ENCODE measurements at regions not wholly inside any gene's neighbourhood (a gene's known extent, or its start where the extent isn't known, plus 50 kb on each side); places are given as distances from the start of the nearest gene placed in this dataset.
"Not testable (repeated sequence)": the region's sequence is repeated elsewhere in the genome, so short reads cannot be mapped to it uniquely, and the experiment has no call there.

DNA sequence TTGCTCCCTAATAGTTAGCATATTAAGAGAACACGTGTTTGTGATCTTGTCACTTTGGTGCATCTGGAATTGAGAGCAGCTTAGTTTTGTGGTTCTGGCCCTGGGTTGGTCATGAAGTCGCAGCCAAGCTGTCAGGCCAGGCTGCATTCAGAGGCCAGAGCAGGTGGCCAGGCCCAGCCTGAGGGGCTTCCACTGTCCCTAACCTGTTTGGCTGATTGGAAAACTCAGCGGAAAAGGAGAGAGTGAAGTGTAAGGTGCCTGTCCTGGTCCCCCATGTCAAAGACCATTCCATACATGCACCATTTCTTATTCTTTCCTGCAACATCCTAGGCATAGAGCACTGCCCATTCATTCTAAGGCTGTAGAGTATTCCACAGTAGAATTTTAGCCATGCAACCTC lies 111.5 kb upstream of the IGLL5 start:
- no peak for DNase-seq (ENCODE audit: low read depth)

DNA sequence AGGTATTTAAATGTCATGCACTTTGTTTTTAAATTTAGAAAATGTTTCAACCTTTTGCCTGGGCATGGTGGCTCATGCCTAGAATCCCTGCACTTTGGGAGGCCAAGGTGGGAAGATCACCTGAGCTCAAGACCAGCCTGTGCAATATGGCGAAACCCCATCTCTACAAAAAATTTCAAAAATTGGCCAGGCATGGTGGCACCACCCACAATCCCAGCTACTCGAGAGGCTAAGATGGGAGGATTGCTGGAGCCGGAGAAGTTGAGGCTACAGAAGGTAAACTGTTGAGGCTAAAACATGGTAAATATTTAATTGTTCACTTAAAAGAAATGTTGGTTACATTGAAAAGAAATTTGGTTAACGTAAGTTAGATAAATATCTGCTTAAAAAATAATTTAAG lies 108.4 kb upstream of the IGLL5 start:
- DNase-seq (ENCODE audit: low read depth), result no peak

DNA sequence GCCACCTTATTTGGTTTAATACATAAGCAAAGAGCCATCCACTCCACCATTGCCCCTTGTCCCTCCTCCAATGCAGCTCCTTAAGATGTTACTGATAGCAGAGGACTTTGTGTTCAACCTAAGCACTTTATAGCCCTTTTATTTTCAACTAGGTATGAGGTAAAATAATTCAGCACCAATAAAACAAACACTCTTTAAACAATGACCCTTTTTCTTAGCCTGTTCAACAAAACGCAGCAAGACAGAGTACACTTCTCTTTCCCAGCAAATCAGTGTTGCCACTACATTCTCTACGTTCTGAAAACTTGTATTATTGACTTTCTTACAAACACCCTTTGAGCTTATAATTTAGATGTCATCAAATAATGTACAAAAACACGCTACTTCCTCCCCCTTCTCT lies 104.0 kb upstream of the IGLL5 start:
- no peak for DNase-seq (ENCODE audit: low read depth)

DNA sequence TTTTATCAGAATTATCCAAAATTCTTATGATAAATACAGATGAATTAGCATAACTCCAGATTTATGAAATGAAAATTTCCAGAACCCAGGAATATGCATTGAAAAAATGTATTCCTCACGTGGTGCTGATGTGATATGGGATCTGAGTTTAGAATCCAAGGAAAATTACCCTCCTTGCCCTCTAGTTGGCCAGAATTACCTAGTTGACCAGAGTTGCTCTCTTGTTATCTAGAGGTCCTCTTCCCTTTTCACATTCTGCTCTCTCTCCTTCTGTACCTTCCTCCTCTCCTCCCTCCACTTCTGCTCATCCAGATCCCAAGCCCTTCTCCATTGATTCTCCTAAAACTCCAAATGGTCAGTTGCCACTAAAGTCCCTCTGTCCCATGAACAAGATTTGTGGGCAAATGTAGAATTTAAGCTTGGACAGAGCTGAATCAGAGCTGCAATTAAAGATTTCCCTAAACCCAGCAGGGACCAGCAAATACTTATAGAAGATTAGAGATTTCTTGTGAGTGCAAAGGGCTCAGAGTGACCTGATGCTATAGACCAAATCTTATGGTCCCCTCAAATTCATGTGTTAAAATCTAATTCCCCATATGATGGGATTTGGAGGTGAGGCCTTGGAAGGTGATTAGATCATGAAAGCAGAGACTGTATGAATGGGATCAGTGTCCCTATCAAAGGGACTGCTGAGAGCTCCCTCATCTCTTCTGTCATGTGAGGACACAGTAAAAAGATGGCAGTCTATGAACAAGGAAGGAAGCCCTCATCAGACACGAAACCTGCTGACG lies 103.2 kb upstream of the IGLL5 start:
- DNase-seq (ENCODE audit: low read depth), result no peak

DNA sequence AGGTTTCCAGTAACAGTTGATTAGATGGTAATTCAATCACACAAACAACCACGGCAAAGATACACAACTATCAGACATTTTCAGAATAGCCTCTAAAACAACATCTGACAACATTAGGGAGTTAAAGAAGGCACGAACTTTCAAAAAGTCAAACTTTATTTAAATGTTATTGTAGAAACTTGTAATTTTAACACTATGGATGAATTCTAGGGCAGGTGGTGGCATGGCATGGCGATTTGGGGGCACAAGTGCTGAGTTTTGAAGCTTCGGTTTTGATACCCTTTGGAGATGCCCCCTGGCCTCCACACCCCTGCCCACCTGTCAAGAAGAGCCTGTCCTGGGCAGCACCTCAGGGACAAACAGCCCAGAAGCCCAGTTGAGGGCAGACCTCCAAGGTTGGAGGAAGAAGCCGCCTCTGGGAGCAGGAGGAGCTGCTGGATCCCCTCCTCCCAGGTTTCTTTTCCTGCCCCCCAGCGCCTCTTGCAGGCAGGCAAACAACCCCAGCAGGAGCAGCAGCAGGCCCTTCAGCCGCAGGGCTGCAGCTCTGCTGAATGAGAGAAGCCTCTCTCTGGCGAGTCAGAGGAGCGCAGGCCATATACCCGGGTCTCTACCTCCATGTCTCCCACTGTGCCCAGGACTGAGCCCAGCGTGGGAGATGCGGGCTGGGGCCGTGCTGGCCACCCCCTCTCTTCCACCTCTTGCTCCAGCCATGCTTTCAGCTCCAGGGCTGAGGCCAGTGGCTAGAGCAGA lies 102.1 kb upstream of the IGLL5 start:
- DNase-seq (ENCODE audit: low read depth), result no peak

DNA sequence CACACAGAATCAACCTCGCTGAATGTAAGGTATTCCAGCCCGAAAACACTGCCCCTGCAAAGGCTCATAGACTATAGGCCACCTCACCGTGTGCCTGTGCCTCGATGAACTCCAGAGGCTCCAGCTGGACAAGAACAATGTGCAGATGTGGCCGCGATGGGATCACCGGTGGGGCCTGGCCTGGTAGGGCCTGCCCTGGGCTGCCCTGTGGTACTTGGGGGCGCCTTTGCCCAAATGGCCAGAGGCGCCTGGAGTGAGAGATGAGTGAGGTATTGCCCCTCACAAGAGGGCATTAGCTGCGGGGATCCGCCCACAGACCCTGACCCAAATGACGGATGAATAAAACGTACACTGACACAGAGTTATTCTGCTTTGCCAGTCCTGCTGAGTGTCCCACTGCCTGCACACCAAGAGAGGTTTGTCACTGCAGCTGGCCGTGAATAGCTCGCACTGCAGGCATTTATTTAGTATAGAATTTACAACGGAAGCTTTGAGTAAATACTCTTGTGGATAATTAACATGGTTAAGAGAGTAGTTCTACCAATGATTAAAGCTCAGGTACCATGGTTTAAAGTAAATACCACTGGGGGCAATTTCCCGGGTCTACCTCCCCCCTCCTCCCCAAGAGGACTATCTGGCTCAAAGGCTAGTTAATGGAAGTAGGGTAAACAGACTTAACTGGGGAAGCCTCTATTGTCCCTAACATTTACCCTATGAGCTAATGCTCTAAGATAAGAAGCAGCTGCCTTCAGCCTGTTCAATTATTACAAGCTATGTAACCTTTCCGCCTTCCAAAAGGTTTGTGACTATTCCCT lies 101.1 kb upstream of the IGLL5 start:
- no peak for DNase-seq (ENCODE audit: low read depth)

DNA sequence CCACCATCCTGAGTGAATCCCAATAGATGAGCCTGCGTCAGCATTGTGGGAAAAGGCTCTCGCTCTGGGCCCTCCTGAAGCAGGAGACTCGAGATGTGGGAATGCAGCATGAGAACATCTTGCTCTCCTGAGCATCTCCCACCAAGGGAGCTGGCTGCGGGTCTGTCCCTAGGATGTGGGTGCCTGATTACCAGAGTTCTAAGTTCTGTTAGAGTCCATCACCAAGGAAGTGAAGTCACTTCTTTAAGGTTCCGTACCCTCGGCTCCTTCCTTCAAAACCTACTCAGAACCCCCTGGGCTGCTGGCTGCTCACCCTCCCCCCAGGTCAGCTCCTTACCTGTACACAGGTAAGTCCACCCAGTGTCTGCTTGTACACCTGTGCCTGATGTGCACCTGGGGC lies 100.5 kb upstream of the IGLL5 start:
- DNase-seq (ENCODE audit: low read depth), result no peak

DNA sequence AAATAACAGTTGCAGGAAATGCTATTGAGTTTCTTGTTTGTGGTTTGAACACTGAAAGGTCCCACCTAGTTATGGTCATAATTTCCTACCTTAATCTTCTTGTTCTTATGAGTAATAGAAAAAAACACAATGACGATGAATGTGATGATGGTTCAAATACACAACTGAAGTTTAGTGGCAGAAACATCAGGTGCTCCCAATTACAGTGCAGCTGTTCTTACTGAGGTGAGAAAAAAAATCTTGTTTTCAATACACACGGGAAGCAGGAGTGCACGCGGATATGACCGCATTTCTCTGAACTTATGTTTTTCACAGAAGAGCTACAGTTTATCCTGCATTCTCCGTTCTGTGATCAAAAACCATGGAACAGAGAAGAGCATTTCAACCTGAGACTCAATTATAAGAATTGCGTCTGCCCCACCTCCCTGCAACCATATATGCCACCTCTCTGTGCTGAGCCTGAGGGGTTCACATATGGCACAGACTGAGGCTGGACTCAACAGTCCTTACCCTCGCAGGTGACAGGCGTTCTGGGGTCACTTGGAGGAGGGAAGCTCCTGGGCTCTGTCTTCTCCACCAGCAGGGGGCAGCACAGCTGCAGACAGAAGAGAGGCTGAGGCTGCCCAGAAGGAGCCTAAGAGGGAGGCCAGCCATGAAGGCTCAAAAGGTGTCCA lies 99.7 kb upstream of the IGLL5 start:
- DNase-seq (ENCODE audit: low read depth), result peak; percentile 17

DNA sequence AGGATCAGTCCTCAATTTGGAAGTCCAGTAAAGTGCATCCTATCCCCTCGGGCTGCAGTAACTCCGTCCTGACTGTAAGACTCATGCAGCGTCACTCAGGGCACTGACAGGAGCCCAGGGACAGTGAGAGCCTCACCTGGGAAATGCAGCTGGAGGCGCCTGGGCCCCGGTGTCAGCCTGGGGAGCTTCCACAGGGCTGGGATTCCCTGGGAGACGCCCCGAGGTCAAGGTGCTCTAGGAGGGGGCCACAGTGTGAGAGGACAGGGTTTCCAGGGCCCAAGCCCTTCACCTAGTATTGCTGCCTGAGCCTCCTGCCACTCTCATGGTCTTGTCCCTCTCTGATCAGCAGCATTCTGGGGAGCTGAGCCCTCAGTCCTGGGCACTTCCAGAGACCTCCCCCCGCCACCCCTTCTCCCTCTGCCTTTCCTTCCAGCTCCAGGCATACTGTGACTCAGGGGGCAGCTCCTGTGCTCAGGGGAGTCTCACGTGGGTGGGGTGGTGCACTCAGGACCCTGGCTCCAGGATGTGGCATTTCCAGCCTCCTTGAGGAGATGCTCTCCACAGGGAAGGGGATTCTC lies 99.1 kb upstream of the IGLL5 start:
- DNase-seq (ENCODE audit: low read depth), result no peak

DNA sequence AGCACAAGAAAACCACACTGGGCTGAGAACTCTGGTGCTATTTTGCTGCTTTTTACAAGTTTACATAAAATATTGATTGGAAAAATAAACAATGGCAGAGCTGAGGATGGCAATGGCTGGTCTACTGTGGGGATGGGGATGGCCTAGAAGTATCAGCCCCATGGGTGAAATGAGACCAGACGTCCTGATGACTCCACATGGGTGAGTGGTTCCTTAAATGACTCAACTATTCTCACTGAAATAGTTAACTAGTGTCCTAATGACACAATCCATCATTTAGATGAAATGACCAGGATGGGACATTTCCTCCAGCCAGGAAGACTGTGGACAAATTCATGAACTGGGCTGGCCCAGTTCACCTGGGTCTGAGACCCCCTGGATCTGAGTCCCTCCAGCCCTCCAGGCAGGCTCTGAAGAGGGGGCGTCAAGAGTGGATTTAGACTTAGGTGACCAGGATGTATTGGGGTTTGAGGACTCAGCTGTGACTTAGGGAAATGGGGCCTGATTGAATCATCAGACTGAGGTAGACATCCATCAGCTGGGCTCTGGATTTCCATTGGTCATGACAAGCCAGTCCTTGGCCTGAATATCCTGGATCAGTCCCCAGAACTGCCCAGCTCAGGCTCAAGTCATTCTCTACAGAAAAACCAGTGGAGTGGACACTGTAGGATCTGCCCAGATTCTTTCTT lies 98.2 kb upstream of the IGLL5 start:
- no peak for DNase-seq (ENCODE audit: low read depth)

DNA sequence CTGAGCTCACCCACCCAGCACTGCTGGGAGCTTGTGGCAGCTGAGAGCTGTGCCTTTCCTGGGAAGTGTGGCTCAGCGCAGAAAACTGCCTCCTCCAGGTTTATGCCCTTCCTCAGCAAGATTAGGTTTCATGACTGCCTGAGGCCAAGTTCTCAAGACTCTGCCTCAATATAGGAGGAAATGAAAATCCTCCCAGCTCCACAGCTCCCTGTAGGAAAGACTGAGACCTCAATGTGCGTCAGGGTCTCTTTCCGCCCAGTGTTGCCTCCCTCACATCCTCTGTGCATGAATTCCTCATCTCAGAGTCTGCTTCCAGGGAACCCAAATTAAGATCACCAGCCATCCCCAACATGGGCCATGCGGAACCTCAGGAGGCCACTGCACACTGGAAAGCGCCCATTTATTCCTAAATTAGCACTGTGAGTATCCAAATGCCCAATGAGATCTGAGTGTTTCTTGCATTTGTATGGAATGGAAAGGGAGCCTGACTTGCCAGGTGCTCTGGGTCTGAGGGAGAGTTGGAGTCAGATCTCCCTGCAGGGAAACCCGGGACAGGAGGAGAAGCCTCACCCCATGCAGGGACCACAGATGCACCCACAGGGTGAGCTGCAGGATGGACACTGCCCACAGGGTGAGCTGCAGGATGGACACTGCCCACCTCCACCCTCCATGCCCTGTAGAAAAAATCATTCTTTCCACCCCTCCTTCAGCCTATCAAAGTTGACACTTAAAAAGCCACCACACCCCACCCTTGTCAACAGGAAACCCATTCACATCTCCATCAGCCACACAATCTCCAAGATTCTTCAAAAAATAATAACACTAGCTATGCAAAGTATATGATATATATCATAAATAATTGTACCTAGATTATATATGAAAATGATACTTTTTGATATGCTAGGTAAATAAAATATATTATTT lies 97.4 kb upstream of the IGLL5 start:
- DNase-seq (ENCODE audit: low read depth), result no peak

DNA sequence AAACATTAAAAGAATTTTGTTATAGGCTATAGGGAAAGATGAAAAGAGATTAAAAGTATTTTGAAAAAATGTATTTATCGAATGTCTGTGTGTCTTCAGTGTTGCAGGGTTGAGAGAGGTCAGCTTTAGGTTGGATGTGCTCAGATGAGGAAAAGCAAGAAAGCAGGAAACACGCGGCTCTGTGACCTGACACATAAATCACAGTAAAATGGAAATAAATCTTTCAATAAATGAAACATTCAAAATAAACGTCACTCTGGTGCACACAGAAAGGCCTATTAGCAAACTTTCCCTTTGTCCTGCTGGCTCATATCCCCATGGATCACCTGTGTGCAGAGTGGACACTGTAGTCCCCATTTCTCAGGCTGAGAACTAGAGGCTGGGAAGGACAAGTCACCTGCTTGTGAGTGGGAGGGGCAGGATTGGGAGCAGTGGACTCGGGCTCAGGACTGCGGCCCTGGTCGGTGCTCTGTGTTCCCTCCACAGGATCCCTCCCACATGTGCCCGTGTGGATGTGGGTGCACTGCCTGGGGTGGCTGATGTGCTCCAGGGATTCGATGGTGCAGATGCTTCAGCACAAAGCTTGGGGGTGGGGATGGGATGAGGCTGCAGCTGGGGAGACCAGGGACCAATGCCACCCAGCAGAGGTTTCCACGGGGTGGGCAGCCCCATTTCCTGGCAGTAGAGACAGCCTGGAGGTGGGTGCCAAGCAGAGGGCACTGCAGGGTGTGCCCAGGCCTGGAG lies 96.0 kb upstream of the IGLL5 start:
- DNase-seq (ENCODE audit: low read depth), result no peak

DNA sequence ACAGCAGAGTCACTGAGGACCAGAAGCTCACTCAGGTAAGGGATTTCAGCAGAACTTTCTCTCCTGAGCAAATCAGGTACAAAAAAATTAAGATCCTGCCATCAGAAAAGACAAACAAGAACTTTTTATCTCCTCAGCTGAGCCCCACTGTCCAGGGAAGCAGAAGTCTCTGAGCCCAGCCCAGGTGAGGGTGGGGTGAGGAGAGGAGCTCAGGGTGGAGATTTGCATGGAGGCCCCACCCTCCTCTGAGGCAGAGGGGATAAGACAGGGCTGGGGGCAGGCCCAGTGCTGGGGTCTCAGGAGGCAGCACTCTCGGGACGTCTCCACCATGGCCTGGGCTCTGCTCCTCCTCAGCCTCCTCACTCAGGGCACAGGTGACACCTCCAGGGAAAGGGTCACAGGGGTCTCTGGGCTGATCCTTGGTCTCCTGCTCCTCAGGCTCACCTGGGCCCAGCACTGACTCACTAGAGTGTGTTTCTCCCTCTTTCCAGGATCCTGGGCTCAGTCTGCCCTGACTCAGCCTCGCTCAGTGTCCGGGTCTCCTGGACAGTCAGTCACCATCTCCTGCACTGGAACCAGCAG lies 95.3 kb upstream of the IGLL5 start:
- not testable (repeated sequence) for DNase-seq (ENCODE audit: low read depth)

DNA sequence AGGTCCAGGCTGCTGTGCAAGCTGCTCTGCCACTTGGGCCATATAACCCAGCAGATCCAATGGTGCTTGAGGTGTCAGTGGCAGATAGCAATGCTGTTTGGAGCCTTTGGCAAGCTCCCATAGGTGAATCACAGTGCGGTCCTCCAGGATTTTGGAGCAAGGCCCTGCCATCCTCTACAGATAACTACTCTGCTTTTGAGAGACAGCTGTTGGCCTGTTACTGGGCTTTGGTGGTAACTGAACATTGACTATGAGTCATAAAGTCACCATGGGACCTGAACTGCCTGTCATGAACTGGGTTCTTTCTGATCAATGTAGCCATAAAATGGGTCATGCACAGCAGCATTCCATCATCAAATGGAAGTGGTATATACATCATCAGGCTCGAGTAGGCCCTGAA lies 92.0 kb upstream of the IGLL5 start:
- not testable (repeated sequence) for DNase-seq (ENCODE audit: low read depth)

DNA sequence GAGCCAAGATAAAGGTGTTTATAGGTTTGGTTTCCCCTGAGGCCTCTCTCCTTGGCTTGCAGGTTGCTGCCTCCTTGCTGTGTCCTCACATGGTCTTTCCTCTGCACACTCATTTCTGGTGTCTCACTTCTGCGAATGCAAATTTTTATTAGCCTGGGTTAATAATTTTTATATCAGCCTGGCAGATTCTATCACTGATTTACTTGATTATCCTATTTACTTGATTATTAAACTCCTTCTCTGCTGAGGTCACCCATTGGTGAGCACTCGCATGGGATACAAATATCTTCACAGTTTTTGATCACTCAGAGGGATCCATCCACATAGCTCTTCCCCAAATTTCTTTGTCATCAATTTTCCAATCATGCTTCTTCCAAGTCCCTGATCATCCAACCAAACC lies 90.9 kb upstream of the IGLL5 start:
- no peak for DNase-seq (ENCODE audit: low read depth)

DNA sequence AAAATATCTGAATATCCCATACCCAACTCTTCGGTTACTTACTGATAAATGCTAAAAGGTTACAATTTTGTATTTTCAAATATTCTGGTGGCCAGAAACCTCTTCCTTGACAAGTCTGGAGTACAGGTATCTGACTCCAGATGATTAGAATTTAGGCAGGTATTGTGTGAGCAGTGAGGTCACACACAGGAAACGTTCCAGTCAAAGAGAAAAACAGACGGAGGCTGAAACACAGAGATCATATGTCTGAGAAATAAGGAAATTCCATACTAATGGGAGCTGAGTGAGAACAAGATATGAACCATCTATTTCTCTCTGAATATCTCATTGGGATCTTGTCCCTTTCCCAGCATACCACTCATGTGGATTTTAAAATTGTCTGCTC lies 89.4 kb upstream of the IGLL5 start:
- DNase-seq (ENCODE audit: low read depth), result no peak

DNA sequence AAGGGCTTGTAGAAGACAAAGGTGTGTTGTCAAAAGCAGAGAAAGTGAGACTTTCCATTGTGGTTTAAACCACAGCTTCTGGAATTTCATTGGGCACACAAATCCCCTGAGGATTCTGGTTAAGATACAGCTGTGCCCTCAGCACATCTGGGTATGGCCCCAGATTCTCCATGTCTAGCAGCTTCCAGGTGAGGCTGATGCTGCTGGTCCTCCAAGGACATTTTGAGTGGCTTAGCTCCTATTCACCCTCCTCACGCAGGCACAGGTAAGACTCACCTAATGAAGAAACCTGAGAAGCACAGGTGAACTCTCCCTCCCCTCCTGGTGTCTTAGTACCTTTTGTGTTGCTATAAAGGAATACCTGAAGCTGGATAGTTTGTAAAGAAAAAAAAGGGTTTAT lies 88.9 kb upstream of the IGLL5 start:
- DNase-seq (ENCODE audit: low read depth), result no peak

DNA sequence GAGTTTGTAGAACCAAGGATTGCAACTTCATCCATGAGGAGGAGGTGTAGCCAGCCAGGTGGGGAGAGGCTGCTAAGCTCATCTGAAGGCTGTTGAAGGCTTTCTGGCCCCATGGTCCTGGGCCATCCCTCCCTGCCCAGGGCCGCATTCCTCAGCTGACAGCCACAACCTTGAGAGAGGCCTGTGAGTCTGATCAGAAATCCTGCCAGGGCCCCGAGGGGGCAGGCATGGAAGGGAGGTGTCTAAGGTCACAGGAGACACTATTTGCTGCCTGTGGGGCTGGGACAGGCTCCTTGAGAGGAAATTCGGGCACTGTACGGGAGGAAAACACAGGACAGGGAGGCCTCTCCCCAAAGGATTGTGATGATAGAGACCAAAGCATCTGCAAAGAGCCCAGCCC lies 88.1 kb upstream of the IGLL5 start:
- no peak for DNase-seq (ENCODE audit: low read depth)

DNA sequence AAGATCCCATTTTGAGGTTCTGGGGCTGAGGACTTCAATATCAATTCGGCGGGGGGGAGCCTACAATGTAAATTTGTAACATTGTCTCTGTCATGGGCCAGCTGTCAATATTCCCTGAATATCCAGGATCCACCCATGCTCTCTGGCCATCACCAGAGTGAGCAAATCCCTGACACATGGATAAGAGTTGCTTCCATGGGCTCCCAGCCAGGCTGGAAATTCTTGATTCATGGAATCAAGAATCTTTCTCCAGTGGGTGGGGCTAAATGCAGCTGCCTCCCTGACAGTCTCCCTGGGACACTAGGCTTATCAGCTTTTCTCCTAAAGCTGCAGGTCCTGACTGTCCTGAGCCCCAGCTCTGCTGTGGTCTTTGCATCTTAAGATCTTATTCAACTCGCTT lies 86.9 kb upstream of the IGLL5 start:
- DNase-seq (ENCODE audit: low read depth), result no peak
